H1 (cell line): ENCODE measurements at regions not wholly inside any gene's neighbourhood (a gene's known extent, or its start where the extent isn't known, plus 50 kb on each side); places are given as distances from the start of the nearest gene placed in this dataset.

ENCODE experiments used
- EP300 ChIP-seq, 2 experiments: IDR thresholded peaks; 1 replicate in 1 of 2; 2 replicates in 1 of 2; pipeline ENCODE4 v1.6.1; 2011 to 2012; ENCODE audit warnings: low read depth in 2 of 2, low read length in 2 of 2, mild to moderate bottlenecking in 2 of 2, borderline replicate concordance in 1 of 2, inconsistent platforms in 1 of 2, moderate library complexity in 1 of 2
- EZH2 ChIP-seq: fragments of 200-600 bp; sonication (generic); IDR thresholded peaks from 2 replicates; pipeline ENCODE4 v1.7.1; 2012; ENCODE audit warnings: low read depth, mild to moderate bottlenecking, moderate library complexity, low read length, inconsistent platforms; ENCODE audit not compliant: severe bottlenecking
- RAD21 ChIP-seq, 2 experiments: IDR thresholded peaks in 1 of 2; conservative IDR thresholded peaks in 1 of 2; 2 replicates each; pipeline ENCODE4 v1.6.1; 2011; ENCODE audit warnings: low read depth in 2 of 2, low read length in 2 of 2, improper control_type of control experiment in 1 of 2, inconsistent platforms in 1 of 2, mild to moderate bottlenecking in 1 of 2, moderate library complexity in 1 of 2
- SAP30 ChIP-seq: fragments of 300-600 bp; sonication (generic); IDR thresholded peaks from 2 replicates; pipeline ENCODE4 v1.7.1; 2012; ENCODE audit warnings: low read length, moderate library complexity, mild to moderate bottlenecking, inconsistent platforms; ENCODE audit not compliant: insufficient read depth, insufficient replicate concordance
- TAF1 ChIP-seq: IDR thresholded peaks from 2 replicates; pipeline ENCODE4 v1.6.1; 2011; ENCODE audit warnings: mild to moderate bottlenecking, low read depth, low read length
- TBP ChIP-seq: IDR thresholded peaks from 2 replicates; pipeline ENCODE4 v1.6.1; 2011; ENCODE audit warnings: low read depth, low read length, improper control_type of control experiment
- TF ChIP-seq, protein P1 (sequence below): IDR thresholded peaks from 2 replicates; pipeline ENCODE4 v1.6.1; 2012; ENCODE audit warnings: inconsistent platforms
- TF ChIP-seq, protein P2 (sequence below), 3 experiments: IDR thresholded peaks; 1 replicate in 2 of 3; 2 replicates in 1 of 3; pipeline versions ENCODE4 v1.5.1 to v1.6.1; 2011; ENCODE audit warnings: low read length in 3 of 3, mild to moderate bottlenecking in 3 of 3, inconsistent platforms in 2 of 3, low read depth in 1 of 3, moderate library complexity in 1 of 3; ENCODE audit not compliant: insufficient read depth in 1 of 3; ENCODE audit errors: control extremely low read depth in 1 of 3

DNA sequence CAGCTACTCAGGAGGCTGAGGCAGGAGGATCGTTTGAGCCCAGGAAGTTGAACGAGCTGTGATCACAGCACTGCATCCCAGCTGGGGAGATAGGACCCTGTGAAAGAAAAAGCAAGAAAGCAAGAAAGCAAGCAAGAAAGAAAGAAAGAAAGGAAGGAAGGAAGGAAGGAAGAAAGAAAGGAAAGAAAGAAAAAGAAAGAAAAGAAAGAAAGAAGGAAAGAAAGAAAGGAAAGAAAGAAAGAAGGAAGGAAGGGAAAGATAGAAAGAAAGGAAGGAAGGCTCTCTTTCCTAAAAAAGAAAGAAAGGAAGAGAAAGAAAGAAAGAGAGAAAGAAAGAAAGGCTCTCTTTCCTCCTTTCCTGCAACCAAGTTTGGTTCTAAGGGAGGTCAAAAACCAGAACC is 380.3 kb downstream of the PCNX1 start:
- no peak for TF ChIP-seq RAD21 (IDR thresholded peaks at IDR 0.05 in 1 of 2, conservative IDR thresholded peaks at IDR 0.05 in 1 of 2; ENCODE audit: low read depth in 2 of 2, low read length in 2 of 2)
- no peak for TF ChIP-seq EZH2
- TF ChIP-seq, protein P1, sequence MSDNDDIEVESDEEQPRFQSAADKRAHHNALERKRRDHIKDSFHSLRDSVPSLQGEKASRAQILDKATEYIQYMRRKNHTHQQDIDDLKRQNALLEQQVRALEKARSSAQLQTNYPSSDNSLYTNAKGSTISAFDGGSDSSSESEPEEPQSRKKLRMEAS, result no peak
- TF ChIP-seq TAF1, result no peak
- no peak for TF ChIP-seq TBP
- TF ChIP-seq EP300 (IDR thresholded peaks at IDR 0.05; ENCODE audit: borderline replicate concordance in 1 of 2, low read depth in 2 of 2, low read length in 2 of 2), result no peak
- no peak for TF ChIP-seq SAP30
- TF ChIP-seq, protein P2, sequence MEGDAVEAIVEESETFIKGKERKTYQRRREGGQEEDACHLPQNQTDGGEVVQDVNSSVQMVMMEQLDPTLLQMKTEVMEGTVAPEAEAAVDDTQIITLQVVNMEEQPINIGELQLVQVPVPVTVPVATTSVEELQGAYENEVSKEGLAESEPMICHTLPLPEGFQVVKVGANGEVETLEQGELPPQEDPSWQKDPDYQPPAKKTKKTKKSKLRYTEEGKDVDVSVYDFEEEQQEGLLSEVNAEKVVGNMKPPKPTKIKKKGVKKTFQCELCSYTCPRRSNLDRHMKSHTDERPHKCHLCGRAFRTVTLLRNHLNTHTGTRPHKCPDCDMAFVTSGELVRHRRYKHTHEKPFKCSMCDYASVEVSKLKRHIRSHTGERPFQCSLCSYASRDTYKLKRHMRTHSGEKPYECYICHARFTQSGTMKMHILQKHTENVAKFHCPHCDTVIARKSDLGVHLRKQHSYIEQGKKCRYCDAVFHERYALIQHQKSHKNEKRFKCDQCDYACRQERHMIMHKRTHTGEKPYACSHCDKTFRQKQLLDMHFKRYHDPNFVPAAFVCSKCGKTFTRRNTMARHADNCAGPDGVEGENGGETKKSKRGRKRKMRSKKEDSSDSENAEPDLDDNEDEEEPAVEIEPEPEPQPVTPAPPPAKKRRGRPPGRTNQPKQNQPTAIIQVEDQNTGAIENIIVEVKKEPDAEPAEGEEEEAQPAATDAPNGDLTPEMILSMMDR (IDR thresholded peaks at IDR 0.05; ENCODE audit: control extremely low read depth in 1 of 3, insufficient read depth in 1 of 3, low read depth in 1 of 3, low read length in 3 of 3), result no peak
